Activated naive CD4-positive, alpha-beta T cell treated with anti-CD3 and anti-CD28 coated beads, Interleukin-2, amount 50 U/mL, for 24 hours (primary cell): ENCODE measurements at regions not wholly inside any gene's neighbourhood (a gene's known extent, or its start where the extent isn't known, plus 50 kb on each side); places are given as distances from the start of the nearest gene placed in this dataset.

Experiments
- H3K27ac Mint-ChIP-seq: one replicate; pipeline ENCODE4 v1.8.0; 2021; ENCODE audit warnings: mild to moderate bottlenecking, mixed read lengths
- H3K27me3 Mint-ChIP-seq: one replicate; pipeline ENCODE4 v1.8.0; 2021; ENCODE audit warnings: mixed read lengths
- H3K36me3 Mint-ChIP-seq: one replicate; pipeline ENCODE4 v1.8.0; 2021; ENCODE audit warnings: mixed read lengths
- H3K4me1 Mint-ChIP-seq: one replicate; pipeline ENCODE4 v1.8.0; 2021; ENCODE audit warnings: mixed read lengths
- H3K4me3 Mint-ChIP-seq: one replicate; pipeline ENCODE4 v1.8.0; 2021; ENCODE audit warnings: mild to moderate bottlenecking, mixed read lengths
- H3K9me3 Mint-ChIP-seq: one replicate; pipeline ENCODE4 v1.8.0; 2021; ENCODE audit warnings: mixed read lengths

GRCh38 chr21:21690068-21690665 lies 692.0 kb downstream of the NCAM2 start:
- Mint-ChIP-seq H3K27me3 (no peaks in the 10 kb centered on the region), H3K27ac (no peak overlapping the region), H3K36me3 (no peaks in the 10 kb centered on the region), H3K9me3 (peaks cover 6% of the 10 kb centered on the region), H3K4me1 (no peaks in the 10 kb centered on the region), H3K4me3 (no peak overlapping the region)

- Mint-ChIP-seq H3K4me1 (no peaks in the 10 kb centered on the region), H3K4me3 (no peak overlapping the region), H3K27ac (no peak overlapping the region), H3K9me3 (no peaks in the 10 kb centered on the region), H3K27me3 (no peaks in the 10 kb centered on the region), H3K36me3 (no peaks in the 10 kb centered on the region)
These were observed 714.7 kb downstream of the NCAM2 start for GRCh38 chr21:21712748-21713520.

GRCh38 chr21:21713651-21714180 lies 715.5 kb downstream of the NCAM2 start:
- H3K36me3 Mint-ChIP-seq: no peaks in the 10 kb centered on the region
- no peaks in the 10 kb centered on the region for H3K4me1 Mint-ChIP-seq
- no peaks in the 10 kb centered on the region for H3K27me3 Mint-ChIP-seq
- no peak overlapping the region for H3K4me3 Mint-ChIP-seq
- no peaks in the 10 kb centered on the region for H3K9me3 Mint-ChIP-seq
- no peak overlapping the region for H3K27ac Mint-ChIP-seq

GRCh38 chr21:21714426-21714825 lies 716.2 kb downstream of the NCAM2 start:
- Mint-ChIP-seq H3K27me3 (no peaks in the 10 kb centered on the region), H3K9me3 (no peaks in the 10 kb centered on the region), H3K4me1 (no peaks in the 10 kb centered on the region), H3K4me3 (no peak overlapping the region), H3K36me3 (no peaks in the 10 kb centered on the region), H3K27ac (no peak overlapping the region)

- no peaks in the 10 kb centered on the region for H3K9me3 Mint-ChIP-seq
- no peaks in the 10 kb centered on the region for H3K4me1 Mint-ChIP-seq
- no peak overlapping the region for H3K27ac Mint-ChIP-seq
- H3K36me3 Mint-ChIP-seq: no peaks in the 10 kb centered on the region
- no peaks in the 10 kb centered on the region for H3K27me3 Mint-ChIP-seq
- no peak overlapping the region for H3K4me3 Mint-ChIP-seq
These were observed 717.2 kb downstream of the NCAM2 start for GRCh38 chr21:21715266-21715969.

GRCh38 chr21:21722731-21723130 lies 724.5 kb downstream of the NCAM2 start:
- Mint-ChIP-seq H3K4me1 (no peaks in the 10 kb centered on the region), H3K36me3 (no peaks in the 10 kb centered on the region), H3K27me3 (no peaks in the 10 kb centered on the region), H3K4me3 (no peak overlapping the region), H3K27ac (no peak overlapping the region), H3K9me3 (peaks cover 13% of the 10 kb centered on the region)

GRCh38 chr21:21730512-21730911 lies 732.3 kb downstream of the NCAM2 start:
- Mint-ChIP-seq H3K27ac (no peak overlapping the region), H3K4me3 (no peak overlapping the region), H3K27me3 (no peaks in the 10 kb centered on the region), H3K9me3 (peaks cover 6% of the 10 kb centered on the region), H3K4me1 (no peaks in the 10 kb centered on the region), H3K36me3 (no peaks in the 10 kb centered on the region)

GRCh38 chr21:21731626-21732025 lies 733.4 kb downstream of the NCAM2 start:
- no peak overlapping the region for H3K27ac Mint-ChIP-seq
- no peak overlapping the region for H3K4me3 Mint-ChIP-seq
- H3K36me3 Mint-ChIP-seq: no peaks in the 10 kb centered on the region
- no peaks in the 10 kb centered on the region for H3K4me1 Mint-ChIP-seq
- peaks cover 6% of the 10 kb centered on the region for H3K9me3 Mint-ChIP-seq
- H3K27me3 Mint-ChIP-seq: no peaks in the 10 kb centered on the region

- Mint-ChIP-seq H3K4me3 (no peak overlapping the region), H3K27ac (no peak overlapping the region), H3K36me3 (no peaks in the 10 kb centered on the region), H3K27me3 (no peaks in the 10 kb centered on the region), H3K4me1 (no peaks in the 10 kb centered on the region), H3K9me3 (peaks cover 6% of the 10 kb centered on the region)
These were observed 735.9 kb downstream of the NCAM2 start for GRCh38 chr21:21734088-21734487.

GRCh38 chr21:21737186-21737585 lies 739.0 kb downstream of the NCAM2 start:
- Mint-ChIP-seq H3K36me3 (no peaks in the 10 kb centered on the region), H3K27me3 (no peaks in the 10 kb centered on the region), H3K9me3 (no peaks in the 10 kb centered on the region), H3K27ac (no peak overlapping the region), H3K4me1 (no peaks in the 10 kb centered on the region), H3K4me3 (no peak overlapping the region)

- H3K4me3 Mint-ChIP-seq: no peak overlapping the region
- no peaks in the 10 kb centered on the region for H3K4me1 Mint-ChIP-seq
- H3K36me3 Mint-ChIP-seq: no peaks in the 10 kb centered on the region
- no peaks in the 10 kb centered on the region for H3K27me3 Mint-ChIP-seq
- H3K9me3 Mint-ChIP-seq: no peaks in the 10 kb centered on the region
- no peak overlapping the region for H3K27ac Mint-ChIP-seq
These were observed 742.0 kb downstream of the NCAM2 start for GRCh38 chr21:21740207-21740606.

- no peaks in the 10 kb centered on the region for H3K36me3 Mint-ChIP-seq
These were observed 752.1 kb downstream of the NCAM2 start for GRCh38 chr21:21750124-21750825.

GRCh38 chr21:21751286-21751685 lies 753.1 kb downstream of the NCAM2 start:
- H3K36me3 Mint-ChIP-seq: no peaks in the 10 kb centered on the region
- peaks cover 5% of the 10 kb centered on the region for H3K9me3 Mint-ChIP-seq
- H3K4me1 Mint-ChIP-seq: no peaks in the 10 kb centered on the region
- no peak overlapping the region for H3K27ac Mint-ChIP-seq
- H3K4me3 Mint-ChIP-seq: no peak overlapping the region
- no peaks in the 10 kb centered on the region for H3K27me3 Mint-ChIP-seq

More at GRCh38 chr21:21750124-21750825, 752.1 kb downstream of the NCAM2 start:
- Mint-ChIP-seq H3K9me3 (peaks cover 5% of the 10 kb centered on the region), H3K4me3 (no peak overlapping the region), H3K4me1 (no peaks in the 10 kb centered on the region), H3K27ac (no peak overlapping the region), H3K27me3 (no peaks in the 10 kb centered on the region)

GRCh38 chr21:21762855-21763254 lies 764.6 kb downstream of the NCAM2 start:
- H3K27ac Mint-ChIP-seq: no peak overlapping the region
- no peaks in the 10 kb centered on the region for H3K27me3 Mint-ChIP-seq
- no peaks in the 10 kb centered on the region for H3K9me3 Mint-ChIP-seq
- no peak overlapping the region for H3K4me3 Mint-ChIP-seq
- no peaks in the 10 kb centered on the region for H3K4me1 Mint-ChIP-seq
- H3K36me3 Mint-ChIP-seq: no peaks in the 10 kb centered on the region

- H3K27ac Mint-ChIP-seq: no peak overlapping the region
These were observed 766.1 kb downstream of the NCAM2 start for GRCh38 chr21:21764281-21764680.

More at GRCh38 chr21:21764281-21764680, 766.1 kb downstream of the NCAM2 start:
- H3K9me3 Mint-ChIP-seq: peaks cover 7% of the 10 kb centered on the region
- no peaks in the 10 kb centered on the region for H3K4me1 Mint-ChIP-seq
- H3K27me3 Mint-ChIP-seq: no peaks in the 10 kb centered on the region
- no peaks in the 10 kb centered on the region for H3K36me3 Mint-ChIP-seq
- H3K4me3 Mint-ChIP-seq: no peak overlapping the region
